GM23248 (cell line): ENCODE measurements at regions not wholly inside any gene's neighbourhood (a gene's known extent, or its start where the extent isn't known, plus 50 kb on each side); places are given as distances from the start of the nearest gene placed in this dataset.
A peak's percentile ranks its signal among the peaks of the same experiment; 100 is the strongest.
"Not testable (repeated sequence)": the region's sequence is repeated elsewhere in the genome, so short reads cannot be mapped to it uniquely, and the experiment has no call there.

Source experiments
- DNase-seq: peaks from one replicate; pipeline ENCODE4 v3.0.0-alpha.2; 2015
- H2AFZ ChIP-seq: fragments of 200-600 bp; sonication (generic); 2 replicates; pipeline ENCODE4 v1.6.1; 2016; ENCODE audit warnings: antibody characterized with exemption
- H3F3A ChIP-seq: fragments of 200-600 bp; sonication (generic); 2 replicates; pipeline ENCODE4 v1.6.1; 2016; ENCODE audit warnings: mild to moderate bottlenecking, antibody characterized with exemption, mixed run types; ENCODE audit not compliant: insufficient read depth
- H3K27ac ChIP-seq: fragments of 200-600 bp; sonication (generic); 2 replicates; pipeline ENCODE4 v1.5.1; 2016; ENCODE audit warnings: mild to moderate bottlenecking
- H3K27me3 ChIP-seq: fragments of 200-600 bp; sonication (generic); replicated peaks from 2 replicates; pipeline ENCODE4 v1.6.1; 2016; ENCODE audit warnings: mild to moderate bottlenecking; ENCODE audit not compliant: insufficient read depth
- H3K36me3 ChIP-seq: fragments of 200-600 bp; sonication (generic); 2 replicates; pipeline ENCODE4 v1.6.1; 2016; ENCODE audit warnings: low read depth, mild to moderate bottlenecking
- H3K4me1 ChIP-seq: fragments of 200-600 bp; sonication (generic); 2 replicates; pipeline ENCODE4 v1.6.1; 2016; ENCODE audit warnings: mild to moderate bottlenecking; ENCODE audit not compliant: insufficient read depth
- H3K4me2 ChIP-seq: fragments of 200-600 bp; sonication (generic); one replicate; pipeline ENCODE4 v1.6.1; 2016; ENCODE audit warnings: mild to moderate bottlenecking; ENCODE audit not compliant: unreplicated experiment
- H3K4me3 ChIP-seq: fragments of 200-600 bp; sonication (generic); 2 replicates; pipeline ENCODE4 v1.5.1; 2016; ENCODE audit warnings: mild to moderate bottlenecking
- H3K79me2 ChIP-seq: fragments of 200-600 bp; sonication (generic); 2 replicates; pipeline ENCODE4 v1.6.1; 2016; ENCODE audit warnings: mild to moderate bottlenecking; ENCODE audit not compliant: insufficient read depth
- H3K9ac ChIP-seq: fragments of 200-600 bp; sonication (generic); 2 replicates; pipeline ENCODE4 v1.6.1; 2016; ENCODE audit warnings: mild to moderate bottlenecking
- H3K9me2 ChIP-seq: fragments of 200-600 bp; sonication (generic); 2 replicates; pipeline ENCODE4 v1.6.1; 2016; ENCODE audit warnings: mixed run types, mild to moderate bottlenecking, moderate library complexity; ENCODE audit not compliant: insufficient read depth
- H3K9me3 ChIP-seq: fragments of 200-600 bp; sonication (generic); one replicate; pipeline ENCODE4 v1.6.1; 2017; ENCODE audit warnings: low read depth
- H4K20me1 ChIP-seq: fragments of 200-600 bp; sonication (generic); 2 replicates; pipeline ENCODE4 v1.6.0; 2016; ENCODE audit not compliant: insufficient read depth
- EZH2 ChIP-seq: fragments of 200-600 bp; sonication (generic); IDR thresholded peaks from 2 replicates; pipeline ENCODE4 v1.6.1; 2018; ENCODE audit warnings: antibody characterized with exemption, mild to moderate bottlenecking; ENCODE audit not compliant: insufficient read depth, poor library complexity, severe bottlenecking
- EZH2phosphoT487 ChIP-seq: fragments of 200-600 bp; sonication (generic); IDR thresholded peaks from 2 replicates; pipeline ENCODE4 v1.6.1; 2018; ENCODE audit warnings: antibody characterized with exemption, moderate library complexity, mild to moderate bottlenecking, low read depth; ENCODE audit not compliant: insufficient read depth
- WGBS, 2 experiments: methylation state at CpG; one replicate each; pipeline ENCODE4 v1.1.6; 2015 to 2017; ENCODE audit warnings: low lambda C conversion rate in 2 of 2, low coverage in 1 of 2; ENCODE audit errors: missing lambda C conversion rate in 2 of 2; 5-methylcytosine and 5-hydroxymethylcytosine counted together
- in situ Hi-C: fragments of 300-500 bp; cut with MboI; formaldehyde crosslinking; loops from 2 replicates; pipeline ENCODE4 v1.15.0; 2020

DNA sequence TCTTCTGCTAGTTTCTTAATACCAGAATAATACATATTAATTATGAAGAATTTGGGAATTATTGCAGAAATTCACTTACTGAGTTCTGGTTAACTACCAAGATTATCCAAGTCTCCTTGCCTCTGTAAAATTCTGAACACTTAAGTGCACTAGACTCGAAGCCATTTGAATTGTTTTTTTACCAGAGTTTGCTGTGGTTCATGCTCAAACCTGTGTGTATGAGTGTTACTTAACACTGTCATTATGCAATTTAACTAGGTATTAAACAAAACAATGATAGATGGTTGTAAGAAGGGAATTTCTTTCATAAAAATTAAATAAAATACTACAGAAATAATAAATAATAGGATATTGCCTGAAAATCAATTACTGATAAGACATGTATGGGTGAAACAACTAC, 145.6 kb upstream of the FAT4 start:
- TF ChIP-seq EZH2phosphoT487 (no peak), EZH2 (no peak)

DNA sequence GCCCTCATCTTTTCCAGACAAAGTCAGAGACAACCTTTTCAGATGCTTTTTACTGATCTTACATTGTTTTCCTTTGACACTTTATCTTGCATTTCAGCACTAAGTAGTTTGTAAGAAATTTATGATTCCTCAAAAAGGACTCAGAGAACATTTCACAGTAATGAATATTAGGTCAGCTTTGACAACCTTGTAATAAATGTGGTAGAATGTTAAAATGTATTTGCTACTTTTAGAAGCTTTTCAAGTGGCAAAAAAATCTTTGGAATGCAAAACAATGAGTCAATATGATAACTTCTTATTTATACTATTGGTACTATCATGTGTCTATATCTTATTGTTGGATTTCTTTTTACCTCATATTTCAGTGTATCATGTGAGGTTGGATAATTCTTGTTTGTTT, 146.2 kb upstream of the FAT4 start:
- Histone ChIP-seq H3K4me3 (no peak overlapping the region), H3K9ac (no peak overlapping the region), H3K27me3 (no peaks in the 10 kb centered on the region), H3K4me1 (peaks cover 10% of the 10 kb centered on the region), H3K79me2 (no peaks in the 10 kb centered on the region), H2AFZ (no peak overlapping the region), H3K9me3 (no peaks in the 10 kb centered on the region), H3K36me3 (no peaks in the 10 kb centered on the region), H3K9me2 (no peaks in the 10 kb centered on the region), H3K27ac (no peak overlapping the region), H4K20me1 (no peaks in the 10 kb centered on the region), H3K4me2 (peak overlapping the region; percentile 2), H3F3A (no peaks in the 10 kb centered on the region)
- TF ChIP-seq EZH2phosphoT487 (no peak), EZH2 (no peak)
- peak; percentile 11 for DNase-seq
- in situ Hi-C loops: no loop called here

More for the DNA sequence above, 145.6 kb upstream of the FAT4 start:
- no peaks in the 10 kb centered on the region for H4K20me1 ChIP-seq
- H3K9ac ChIP-seq: no peak overlapping the region
- no peaks in the 10 kb centered on the region for H3K79me2 ChIP-seq
- no peak overlapping the region for H3K27ac ChIP-seq
- H3K4me1 ChIP-seq: peaks cover 10% of the 10 kb centered on the region
- H3K27me3 ChIP-seq: no peaks in the 10 kb centered on the region
- no peaks in the 10 kb centered on the region for H3K9me2 ChIP-seq
- no peaks in the 10 kb centered on the region for H3K9me3 ChIP-seq
- H3K4me3 ChIP-seq: no peak overlapping the region
- DNase-seq: no peak
- no peaks in the 10 kb centered on the region for H3F3A ChIP-seq
- in situ Hi-C loops: no loop called here
- no peak overlapping the region for H3K4me2 ChIP-seq
- H3K36me3 ChIP-seq: no peaks in the 10 kb centered on the region
- 61 to 65% methylated on average over 1 of the region's 1 CpG for WGBS, 2 experiments
- H2AFZ ChIP-seq: no peak overlapping the region

- H3K4me2 ChIP-seq, H3K27ac ChIP-seq, H3K9me3 ChIP-seq, H3K27me3 ChIP-seq, H3K4me3 ChIP-seq, H3K79me2 ChIP-seq, in situ Hi-C loops, H3K36me3 ChIP-seq, H4K20me1 ChIP-seq, DNase-seq, H2AFZ ChIP-seq, H3F3A ChIP-seq, H3K9me2 ChIP-seq, H3K9ac ChIP-seq: not testable (repeated sequence)
- 95% methylated on average over 9 of the region's 9 CpGs for WGBS, 2 experiments
- peaks cover 10% of the 10 kb centered on the region for H3K4me1 ChIP-seq
Observed at GRCh38 chr4:125166012-125166411, 148.7 kb upstream of the FAT4 start.

DNA sequence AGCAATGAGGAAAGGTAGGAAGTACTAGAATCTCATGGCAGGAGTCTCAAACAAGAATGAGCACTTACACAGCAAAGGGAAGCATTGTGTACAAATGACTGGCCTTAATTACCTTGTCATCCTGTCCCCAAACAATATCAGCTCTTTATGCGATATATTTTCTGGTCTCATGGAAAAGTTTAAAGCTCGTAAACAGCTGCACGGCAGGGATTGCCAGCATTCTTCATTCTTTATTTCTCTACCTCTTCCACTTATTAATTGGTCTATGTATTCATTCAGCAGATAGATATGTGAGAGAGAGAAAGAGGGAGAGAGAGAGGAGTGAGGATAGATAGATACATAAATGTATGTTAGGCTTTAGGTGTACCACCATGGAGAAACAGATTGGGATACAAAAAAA, 155.8 kb upstream of the FAT4 start:
- 68 to 69% methylated on average over 3 of the region's 3 CpGs for WGBS, 2 experiments
- Histone ChIP-seq H3K9ac (no peak overlapping the region), H3K4me3 (no peak overlapping the region), H3K4me1 (no peaks in the 10 kb centered on the region), H3K27ac (no peak overlapping the region), H3K4me2 (no peak overlapping the region), H3K9me2 (no peaks in the 10 kb centered on the region), H3F3A (no peaks in the 10 kb centered on the region), H2AFZ (no peak overlapping the region), H3K79me2 (no peaks in the 10 kb centered on the region), H3K27me3 (no peaks in the 10 kb centered on the region), H3K9me3 (no peaks in the 10 kb centered on the region), H3K36me3 (no peaks in the 10 kb centered on the region), H4K20me1 (no peaks in the 10 kb centered on the region)
- in situ Hi-C loops: no loop called here
- DNase-seq: no peak
- TF ChIP-seq EZH2phosphoT487 (no peak), EZH2 (no peak)

GRCh38 chr4:125155251-125155650, 159.5 kb upstream of the FAT4 start:
- H2AFZ ChIP-seq: no peak overlapping the region
- no peak for DNase-seq
- H3K27ac ChIP-seq: no peak overlapping the region
- no peaks in the 10 kb centered on the region for H3K36me3 ChIP-seq
- H3K9me3 ChIP-seq: no peaks in the 10 kb centered on the region
- H3K4me1 ChIP-seq: no peaks in the 10 kb centered on the region
- no peaks in the 10 kb centered on the region for H3K27me3 ChIP-seq
- H3F3A ChIP-seq: no peaks in the 10 kb centered on the region
- no peak overlapping the region for H3K4me3 ChIP-seq
- in situ Hi-C loops: no loop called here
- no peak overlapping the region for H3K9ac ChIP-seq
- no peaks in the 10 kb centered on the region for H3K9me2 ChIP-seq
- TF ChIP-seq EZH2phosphoT487 (no peak), EZH2 (no peak)
- H3K79me2 ChIP-seq: no peaks in the 10 kb centered on the region
- H4K20me1 ChIP-seq: no peaks in the 10 kb centered on the region
- no peak overlapping the region for H3K4me2 ChIP-seq
